ENCODE measurements at regions not wholly inside any gene's neighbourhood (a gene's known extent, or its start where the extent isn't known, plus 50 kb on each side); places are given as distances from the start of the nearest gene placed in this dataset.

DNA sequence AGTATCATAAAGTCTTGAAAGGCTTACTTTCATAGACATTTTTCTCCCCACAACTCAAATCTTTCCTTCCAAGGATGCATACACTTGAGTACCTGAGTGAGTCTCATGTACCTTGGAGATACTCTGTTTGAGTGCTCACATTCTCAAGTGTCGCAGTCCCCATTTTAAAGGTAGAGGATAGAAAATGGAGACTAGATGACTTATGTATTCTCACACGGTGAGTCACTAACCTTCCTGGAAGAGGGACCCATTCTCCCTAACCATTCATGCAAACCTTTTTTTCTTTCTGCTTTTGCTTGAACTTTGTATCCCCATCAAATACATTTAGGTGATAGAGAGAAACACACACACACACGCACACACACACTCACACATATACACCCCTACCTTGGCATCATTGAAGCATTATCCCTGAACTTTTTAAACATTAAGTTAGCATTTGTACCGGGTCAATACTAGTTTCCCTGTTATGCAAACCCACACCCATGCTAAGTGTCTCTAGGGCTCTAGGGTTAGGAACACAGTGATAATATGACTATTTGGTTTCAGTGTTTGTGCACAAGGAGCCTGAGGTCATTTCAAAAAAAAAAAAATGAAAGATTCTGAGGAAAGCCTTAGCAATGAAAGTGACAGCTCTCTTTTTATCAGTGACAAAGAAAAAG lies 236.2 kb downstream of the IKZF2 start:
- no peak overlapping the region for H3K4me3 ChIP-seq (replicated peaks; ENCODE audit: low read depth, low read length)
- TF ChIP-seq, protein P1, sequence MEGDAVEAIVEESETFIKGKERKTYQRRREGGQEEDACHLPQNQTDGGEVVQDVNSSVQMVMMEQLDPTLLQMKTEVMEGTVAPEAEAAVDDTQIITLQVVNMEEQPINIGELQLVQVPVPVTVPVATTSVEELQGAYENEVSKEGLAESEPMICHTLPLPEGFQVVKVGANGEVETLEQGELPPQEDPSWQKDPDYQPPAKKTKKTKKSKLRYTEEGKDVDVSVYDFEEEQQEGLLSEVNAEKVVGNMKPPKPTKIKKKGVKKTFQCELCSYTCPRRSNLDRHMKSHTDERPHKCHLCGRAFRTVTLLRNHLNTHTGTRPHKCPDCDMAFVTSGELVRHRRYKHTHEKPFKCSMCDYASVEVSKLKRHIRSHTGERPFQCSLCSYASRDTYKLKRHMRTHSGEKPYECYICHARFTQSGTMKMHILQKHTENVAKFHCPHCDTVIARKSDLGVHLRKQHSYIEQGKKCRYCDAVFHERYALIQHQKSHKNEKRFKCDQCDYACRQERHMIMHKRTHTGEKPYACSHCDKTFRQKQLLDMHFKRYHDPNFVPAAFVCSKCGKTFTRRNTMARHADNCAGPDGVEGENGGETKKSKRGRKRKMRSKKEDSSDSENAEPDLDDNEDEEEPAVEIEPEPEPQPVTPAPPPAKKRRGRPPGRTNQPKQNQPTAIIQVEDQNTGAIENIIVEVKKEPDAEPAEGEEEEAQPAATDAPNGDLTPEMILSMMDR (IDR thresholded peaks at IDR 0.05; ENCODE audit: low read length, missing control alignments): no peak
- no peak for DNase-seq (ENCODE audit: low read depth)

DNA sequence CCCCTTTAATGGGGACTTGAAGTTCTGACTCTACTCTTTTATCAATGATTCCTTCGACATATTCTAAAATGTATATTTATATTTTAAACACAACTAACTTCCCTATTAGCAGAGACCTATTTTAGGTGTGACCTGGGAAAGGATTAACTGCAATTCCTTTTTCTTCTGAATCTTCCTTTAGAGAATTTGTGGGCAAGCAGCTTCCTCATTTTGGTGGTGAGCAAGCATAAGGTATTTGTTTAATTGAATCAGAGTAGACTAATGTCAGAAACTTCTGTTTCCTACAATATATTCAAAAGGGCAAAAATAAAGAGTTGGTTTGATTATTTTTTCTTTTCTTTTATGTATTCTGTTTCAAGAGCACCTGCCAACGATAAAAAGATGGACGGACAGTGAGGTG lies 237.0 kb downstream of the IKZF2 start:
- TF ChIP-seq, protein P1 (IDR thresholded peaks at IDR 0.05; ENCODE audit: low read length, missing control alignments): no peak
- DNase-seq (ENCODE audit: low read depth): no peak
- no peak overlapping the region for H3K4me3 ChIP-seq (replicated peaks; ENCODE audit: low read depth, low read length)

DNA sequence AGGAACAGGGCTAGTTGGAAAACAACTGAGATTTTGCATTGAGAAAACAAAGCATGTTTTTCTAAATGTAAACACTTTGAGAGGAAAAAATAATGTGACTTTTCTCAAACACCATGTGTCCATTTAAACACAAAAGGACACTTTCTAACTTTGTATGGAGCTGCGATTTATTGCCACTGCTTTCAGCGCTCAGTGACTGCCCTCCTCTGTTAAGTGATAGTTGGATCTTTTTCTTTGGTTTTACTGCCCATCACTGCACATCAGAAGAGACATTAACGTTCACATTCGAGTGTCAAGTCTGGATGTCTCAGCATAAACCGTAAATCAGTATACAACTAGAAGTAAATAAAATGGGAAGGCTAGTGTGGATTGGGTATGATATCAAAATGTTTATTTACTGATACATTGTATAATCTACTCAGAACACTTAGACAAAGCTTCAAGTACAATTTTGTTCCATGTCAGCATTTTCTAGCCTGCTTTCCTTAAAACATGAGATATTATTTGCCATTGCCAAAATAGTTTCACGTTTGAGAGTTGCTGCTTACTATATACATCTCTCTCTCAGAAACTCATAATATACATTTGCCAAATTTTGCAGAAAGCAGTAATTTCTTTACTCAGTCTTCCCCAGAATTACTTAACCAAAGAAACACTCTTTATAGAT lies 237.6 kb downstream of the IKZF2 start:
- no peak overlapping the region for H3K4me3 ChIP-seq (replicated peaks; ENCODE audit: low read depth, low read length)
- TF ChIP-seq, protein P1 (IDR thresholded peaks at IDR 0.05; ENCODE audit: low read length, missing control alignments): no peak
- DNase-seq (ENCODE audit: low read depth): no peak

DNA sequence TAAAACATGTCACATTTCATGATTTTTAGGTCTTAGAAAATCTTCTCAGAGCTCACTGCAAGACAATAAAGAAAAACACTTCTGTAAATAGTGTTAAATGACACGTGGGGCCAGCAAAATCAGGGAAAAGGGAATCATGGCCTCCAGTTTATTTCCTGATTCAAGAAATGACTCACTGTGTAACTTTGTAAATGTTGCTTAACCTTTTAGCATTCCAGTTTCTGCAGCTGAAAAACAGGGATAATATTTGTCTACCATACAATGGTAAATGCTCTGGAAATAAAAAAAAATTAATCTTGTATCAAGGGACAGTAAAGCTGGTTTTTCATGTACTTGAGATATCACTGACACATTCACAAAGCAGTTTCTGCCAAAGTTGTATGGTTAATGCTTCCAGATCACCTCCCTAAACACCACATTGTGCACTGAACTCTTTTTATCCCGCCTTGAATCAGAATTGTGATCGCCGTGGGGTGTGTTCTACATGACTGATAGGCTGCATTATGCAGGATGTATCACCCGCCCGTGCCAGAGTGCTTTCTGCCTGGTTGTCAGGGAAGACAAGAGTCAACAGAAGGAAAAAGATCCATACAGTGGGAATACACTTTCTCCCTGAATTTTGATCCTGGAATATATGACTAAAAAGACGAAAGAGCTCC lies 238.8 kb downstream of the IKZF2 start:
- TF ChIP-seq, protein P1 (IDR thresholded peaks at IDR 0.05; ENCODE audit: low read length, missing control alignments): no peak
- peak; percentile 88 for DNase-seq (ENCODE audit: low read depth)
- H3K4me3 ChIP-seq (replicated peaks; ENCODE audit: low read depth, low read length): no peak overlapping the region

DNA sequence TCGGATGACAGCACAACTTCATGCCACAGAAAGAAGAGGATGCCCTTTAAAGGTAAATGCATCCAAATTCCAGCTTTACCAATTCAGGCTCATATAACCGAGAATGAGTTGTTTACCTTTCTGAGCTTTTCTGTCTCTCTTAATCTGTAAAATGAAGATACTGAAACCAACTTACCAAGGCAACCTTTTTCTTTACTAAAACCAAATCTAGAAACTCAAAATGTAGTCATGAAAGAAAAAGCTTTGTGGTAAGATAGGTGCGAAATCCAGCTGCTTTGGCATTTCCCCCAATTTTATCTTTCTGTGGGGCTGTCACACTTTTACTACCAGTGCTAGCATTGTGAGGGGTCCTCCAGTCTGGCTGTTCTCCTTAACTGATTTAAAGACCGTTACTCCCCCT lies 240.4 kb downstream of the IKZF2 start:
- DNase-seq (ENCODE audit: low read depth): no peak
- H3K4me3 ChIP-seq (replicated peaks; ENCODE audit: low read depth, low read length): no peak overlapping the region
- TF ChIP-seq, protein P1 (IDR thresholded peaks at IDR 0.05; ENCODE audit: low read length, missing control alignments): no peak

DNA sequence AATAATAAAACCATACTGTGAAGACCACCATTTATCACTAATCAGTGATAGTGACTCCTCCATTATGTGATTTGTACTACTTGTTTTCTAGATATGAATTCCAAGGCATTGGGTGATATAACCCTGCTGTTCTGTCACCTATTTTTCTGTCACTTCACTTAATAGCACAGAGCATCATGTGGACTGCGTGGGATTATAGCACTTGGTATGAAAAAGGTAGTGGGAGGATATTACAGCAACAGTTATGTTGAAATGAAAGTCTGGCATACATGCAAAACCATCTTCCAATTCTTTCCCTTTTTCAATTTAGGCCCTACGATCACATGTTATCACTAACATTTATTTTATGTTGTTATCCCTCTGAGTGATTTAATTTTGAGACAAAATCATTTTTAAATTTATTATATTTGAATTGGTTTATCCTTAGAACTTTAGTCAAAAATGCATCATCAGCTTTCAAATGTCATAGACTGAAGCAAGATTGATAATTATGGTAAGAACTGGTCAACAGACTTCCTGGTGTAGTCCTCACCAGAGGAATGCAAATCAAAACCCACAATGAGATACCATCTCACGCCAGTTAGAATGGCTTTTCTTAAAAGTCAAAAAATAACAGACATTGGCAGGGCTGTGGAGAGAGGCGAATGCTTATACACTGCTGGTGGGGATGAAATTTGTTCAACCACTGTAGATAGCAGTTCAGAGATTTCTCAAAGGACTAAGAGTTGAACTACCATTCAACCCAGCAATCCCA lies 242.6 kb downstream of the IKZF2 start:
- TF ChIP-seq, protein P1 (IDR thresholded peaks at IDR 0.05; ENCODE audit: low read length, missing control alignments): no peak
- H3K4me3 ChIP-seq (replicated peaks; ENCODE audit: low read depth, low read length): no peak overlapping the region
- DNase-seq (ENCODE audit: low read depth): peak; percentile 35

All from fibroblast of pulmonary artery (primary cell).